ENCODE measurements at regions not wholly inside any gene's neighbourhood (a gene's known extent, or its start where the extent isn't known, plus 50 kb on each side); places are given as distances from the start of the nearest gene placed in this dataset.

GRCh38 chr6:165877773-165878172 lies 214.7 kb upstream of the PDE10A start:
- Histone ChIP-seq H3K79me2 (replicated peaks; ENCODE audit: insufficient read depth, low read length) (no peaks in the 10 kb centered on the region), H3K36me3 (ENCODE audit: insufficient read depth, low read length) (no peaks in the 10 kb centered on the region), H4K20me1 (ENCODE audit: insufficient read depth) (no peaks in the 10 kb centered on the region), H3K4me3 (ENCODE audit: low read length) (no peak overlapping the region), H3K4me2 (ENCODE audit: low read length) (no peak overlapping the region), H3K27me3 (ENCODE audit: insufficient read depth, low read depth, low read length) (no peaks in the 10 kb centered on the region), H3K27ac (ENCODE audit: low read length) (no peak overlapping the region), H3K9me2 (ENCODE audit: insufficient read depth, low read length) (no peaks in the 10 kb centered on the region), H3F3A (ENCODE audit: insufficient read depth, low read length, poor library complexity, severe bottlenecking) (no peaks in the 10 kb centered on the region), H3K9ac (ENCODE audit: low read length) (no peak overlapping the region), H2AFZ (ENCODE audit: low read depth, low read length) (no peak overlapping the region), H3K9me3 (ENCODE audit: low read length) (no peaks in the 10 kb centered on the region)
- TF ChIP-seq SMC3 (conservative IDR thresholded peaks at IDR 0.05; ENCODE audit: poor library complexity): no peak
- no peak for TF ChIP-seq EZH2 (IDR thresholded peaks at IDR 0.05; ENCODE audit: borderline replicate concordance, insufficient read depth, low read length, poor library complexity, severe bottlenecking)

GRCh38 chr6:165877192-165877591 lies 214.2 kb upstream of the PDE10A start:
- Histone ChIP-seq H3K9me3 (ENCODE audit: low read length) (no peaks in the 10 kb centered on the region), H3K79me2 (replicated peaks; ENCODE audit: insufficient read depth, low read length) (no peaks in the 10 kb centered on the region), H3K9me2 (ENCODE audit: insufficient read depth, low read length) (no peaks in the 10 kb centered on the region), H3K27ac (ENCODE audit: low read length) (no peak overlapping the region), H3K27me3 (ENCODE audit: insufficient read depth, low read depth, low read length) (no peaks in the 10 kb centered on the region), H3K4me3 (ENCODE audit: low read length) (no peak overlapping the region), H2AFZ (ENCODE audit: low read depth, low read length) (no peak overlapping the region), H3F3A (ENCODE audit: insufficient read depth, low read length, poor library complexity, severe bottlenecking) (no peaks in the 10 kb centered on the region), H3K36me3 (ENCODE audit: insufficient read depth, low read length) (no peaks in the 10 kb centered on the region), H3K9ac (ENCODE audit: low read length) (no peak overlapping the region), H4K20me1 (ENCODE audit: insufficient read depth) (no peaks in the 10 kb centered on the region), H3K4me2 (ENCODE audit: low read length) (no peak overlapping the region)
- TF ChIP-seq CTCF (IDR thresholded peaks at IDR 0.05; ENCODE audit: poor library complexity, severe bottlenecking) (no peak), EP300 (conservative IDR thresholded peaks at IDR 0.05; ENCODE audit: poor library complexity, severe bottlenecking) (no peak), SMC3 (conservative IDR thresholded peaks at IDR 0.05; ENCODE audit: poor library complexity) (no peak), EZH2 (IDR thresholded peaks at IDR 0.05; ENCODE audit: borderline replicate concordance, insufficient read depth, low read length, poor library complexity, severe bottlenecking) (no peak), TAF1 (IDR thresholded peaks at IDR 0.05; ENCODE audit: low read depth) (no peak)

- H3K9ac ChIP-seq (ENCODE audit: low read length): no peak overlapping the region
- no peak overlapping the region for H3K4me3 ChIP-seq (ENCODE audit: low read length)
- TF ChIP-seq SMC3 (conservative IDR thresholded peaks at IDR 0.05; ENCODE audit: poor library complexity) (no peak), RAD21 (conservative IDR thresholded peaks at IDR 0.05) (no peak), MXI1 (conservative IDR thresholded peaks at IDR 0.05; ENCODE audit: poor library complexity, severe bottlenecking) (no peak), REST (IDR thresholded peaks at IDR 0.05; ENCODE audit: borderline replicate concordance) (no peak), TAF1 (IDR thresholded peaks at IDR 0.05; ENCODE audit: low read depth) (no peak), EZH2 (IDR thresholded peaks at IDR 0.05; ENCODE audit: borderline replicate concordance, insufficient read depth, low read length, poor library complexity, severe bottlenecking) (no peak), CTCF (IDR thresholded peaks at IDR 0.05; ENCODE audit: poor library complexity, severe bottlenecking) (no peak), POLR2AphosphoS5 (IDR thresholded peaks at IDR 0.05) (no peak), EP300 (conservative IDR thresholded peaks at IDR 0.05; ENCODE audit: poor library complexity, severe bottlenecking) (no peak)
- H3K79me2 ChIP-seq (replicated peaks; ENCODE audit: insufficient read depth, low read length): no peaks in the 10 kb centered on the region
- no peaks in the 10 kb centered on the region for H3F3A ChIP-seq (ENCODE audit: insufficient read depth, low read length, poor library complexity, severe bottlenecking)
- no peaks in the 10 kb centered on the region for H3K9me3 ChIP-seq (ENCODE audit: low read length)
- H3K27ac ChIP-seq (ENCODE audit: low read length): no peak overlapping the region
- H3K36me3 ChIP-seq (ENCODE audit: insufficient read depth, low read length): no peaks in the 10 kb centered on the region
- no peaks in the 10 kb centered on the region for H4K20me1 ChIP-seq (ENCODE audit: insufficient read depth)
- H3K4me2 ChIP-seq (ENCODE audit: low read length): no peak overlapping the region
- no peaks in the 10 kb centered on the region for H3K9me2 ChIP-seq (ENCODE audit: insufficient read depth, low read length)
- H3K27me3 ChIP-seq (ENCODE audit: insufficient read depth, low read depth, low read length): no peaks in the 10 kb centered on the region
- no peak overlapping the region for H2AFZ ChIP-seq (ENCODE audit: low read depth, low read length)
These were observed 213.5 kb upstream of the PDE10A start for GRCh38 chr6:165876588-165876987.

All from neural cell (in vitro differentiated cells).